IMR-90 (cell line): ENCODE measurements at regions not wholly inside any gene's neighbourhood (a gene's known extent, or its start where the extent isn't known, plus 50 kb on each side); places are given as distances from the start of the nearest gene placed in this dataset.

ENCODE experiments used
- ATAC-seq: fragments of 200-7000 bp; cut with Tn5 transposase; 2 replicates; pipeline ENCODE4 v1.9.1; 2020; ENCODE audit warnings: low read depth, mild to moderate bottlenecking, moderate library complexity
- BruUV-seq: library from RNA; stranded (reverse); fragments of 400-500 nt; replicated peaks from 2 replicates; lab custom pipeline; 2021; lab: Mats Ljungman, UMichigan
- CTCF ChIA-PET: fragments of 300-600 bp; formaldehyde crosslinking; extraction: SDS; loops from one replicate; lab custom pipeline; 2021; ENCODE audit warnings: antibody characterized with exemption; lab: Yijun Ruan, JAX
- POLR2A ChIA-PET: fragments of 300-600 bp; sonication (Branson Sonifier 250); formaldehyde crosslinking; loops from one replicate; lab custom pipeline; 2022; ENCODE audit warnings: antibody characterized with exemption; ENCODE audit not compliant: unreplicated experiment; lab: Charles Lee
- DNase-seq: peaks from one replicate; pipeline ENCODE4 v3.0.0; 2013
- H2AFZ ChIP-seq: replicated peaks from 2 replicates; pipeline ENCODE3; 2013; ENCODE audit warnings: low read length, mild to moderate bottlenecking; ENCODE audit not compliant: poor library complexity
- H2AK5ac ChIP-seq: 2 replicates; pipeline ENCODE4 v1.6.1; 2013; ENCODE audit warnings: low read depth, low read length, inconsistent platforms
- H2AK9ac ChIP-seq: replicated peaks from 2 replicates; pipeline ENCODE3; 2013; ENCODE audit warnings: mild to moderate bottlenecking, low read depth, low read length, moderate library complexity; ENCODE audit not compliant: poor library complexity
- H2BK120ac ChIP-seq: 2 replicates; pipeline ENCODE4 v1.6.1; 2013; ENCODE audit warnings: low read depth, low read length, inconsistent platforms
- H2BK15ac ChIP-seq: 3 replicates; pipeline ENCODE4 v1.6.1; 2013; ENCODE audit warnings: low read depth, low read length, inconsistent platforms
- H2BK20ac ChIP-seq: 2 replicates; pipeline ENCODE4 v1.6.1; 2013; ENCODE audit warnings: low read depth, mild to moderate bottlenecking, inconsistent platforms, low read length, moderate library complexity
- H2BK5ac ChIP-seq: 2 replicates; pipeline ENCODE4 v1.6.1; 2013; ENCODE audit warnings: mild to moderate bottlenecking, low read depth, low read length, inconsistent platforms; ENCODE audit not compliant: poor library complexity, severe bottlenecking
- H3K14ac ChIP-seq: replicated peaks from 2 replicates; pipeline ENCODE4 v1.6.1; 2013; ENCODE audit warnings: low read depth, low read length, inconsistent platforms
- H3K18ac ChIP-seq: 2 replicates; pipeline ENCODE4 v1.6.1; 2013; ENCODE audit warnings: low read depth, low read length, control low read depth
- H3K23ac ChIP-seq: 2 replicates; pipeline ENCODE4 v1.6.1; 2013; ENCODE audit warnings: low read depth, low read length, inconsistent platforms
- H3K27ac ChIP-seq: 2 replicates; pipeline ENCODE4 v1.5.1; 2013; ENCODE audit warnings: mild to moderate bottlenecking, control low read depth, low read length; ENCODE audit not compliant: insufficient read depth
- H3K27me3 ChIP-seq: 2 replicates; pipeline ENCODE4 v1.6.1; 2013; ENCODE audit warnings: low read length; ENCODE audit not compliant: control insufficient read depth, insufficient read depth
- H3K36me3 ChIP-seq: 2 replicates; pipeline ENCODE4 v1.6.1; 2013; ENCODE audit warnings: low read length, mixed read lengths; ENCODE audit not compliant: control insufficient read depth, insufficient read depth
- H3K4ac ChIP-seq: 2 replicates; pipeline ENCODE4 v1.6.1; 2013; ENCODE audit warnings: low read depth, low read length, inconsistent platforms
- H3K4me1 ChIP-seq: 2 replicates; pipeline ENCODE4 v1.6.1; 2013; ENCODE audit warnings: low read length, mixed read lengths; ENCODE audit not compliant: control insufficient read depth, insufficient read depth
- H3K4me2 ChIP-seq: 2 replicates; pipeline ENCODE4 v1.6.1; 2013; ENCODE audit warnings: low read depth, mild to moderate bottlenecking, control low read depth, low read length, moderate library complexity
- H3K4me3 ChIP-seq: 2 replicates; pipeline ENCODE4 v1.5.1; 2013; ENCODE audit warnings: low read depth, mild to moderate bottlenecking, control low read depth, low read length, moderate library complexity; ENCODE audit not compliant: insufficient read depth
- H3K56ac ChIP-seq: 2 replicates; pipeline ENCODE4 v1.6.1; 2013; ENCODE audit warnings: low read length, inconsistent platforms; ENCODE audit not compliant: insufficient read depth; ENCODE audit errors: extremely low read depth
- H3K79me1 ChIP-seq, 2 experiments: 2 replicates each; pipeline ENCODE4 v1.6.1; 2013; ENCODE audit warnings: low read length in 2 of 2, inconsistent platforms in 1 of 2, low read depth in 1 of 2
- H3K9ac ChIP-seq: 2 replicates; pipeline ENCODE4 v1.6.1; 2013; ENCODE audit warnings: low read depth, low read length, control low read depth
- H3K9me1 ChIP-seq: 2 replicates; pipeline ENCODE4 v1.6.1; 2013; ENCODE audit warnings: low read length, inconsistent platforms; ENCODE audit not compliant: insufficient read depth
- H3K9me3 ChIP-seq: 2 replicates; pipeline ENCODE4 v1.6.1; 2013; ENCODE audit warnings: low read length; ENCODE audit not compliant: control insufficient read depth, insufficient read depth
- H4K20me1 ChIP-seq: 2 replicates; pipeline ENCODE4 v1.6.1; 2013; ENCODE audit warnings: low read length, inconsistent platforms; ENCODE audit not compliant: insufficient read depth
- H4K5ac ChIP-seq: 2 replicates; pipeline ENCODE4 v1.6.1; 2013; ENCODE audit warnings: mild to moderate bottlenecking, low read depth, low read length, control low read depth
- H4K8ac ChIP-seq, 2 experiments: 2 replicates each; pipeline ENCODE4 v1.6.1; 2013; ENCODE audit warnings: low read depth in 2 of 2, low read length in 2 of 2, control low read depth in 1 of 2, inconsistent platforms in 1 of 2
- H4K91ac ChIP-seq: 2 replicates; pipeline ENCODE4 v1.6.1; 2013; ENCODE audit warnings: low read depth, low read length, inconsistent platforms; ENCODE audit not compliant: insufficient read depth
- BHLHE40 ChIP-seq: fragments of 150-350 bp; IDR thresholded peaks from 2 replicates; pipeline ENCODE4 v1.6.1; 2016; ENCODE audit warnings: mild to moderate bottlenecking, low read depth, low read length
- CEBPB ChIP-seq: IDR thresholded peaks from 2 replicates; pipeline ENCODE4 v1.6.1; 2012; ENCODE audit warnings: low read depth, low read length, improper control_type of control experiment
- FOS ChIP-seq: fragments of 150-350 bp; IDR thresholded peaks from 2 replicates; pipeline ENCODE4 v1.6.1; 2016; ENCODE audit warnings: low read depth, low read length
- RAD21 ChIP-seq: IDR thresholded peaks from 2 replicates; pipeline ENCODE4 v1.6.1; 2012; ENCODE audit warnings: low read length, improper control_type of control experiment
- WGBS, 2 experiments: methylation state at CpG; one replicate each; pipeline versions ENCODE4 v1.1.5 to v1.1.7; 2013; ENCODE audit warnings: missing lambda C conversion rate in 2 of 2; ENCODE audit not compliant: insufficient read length in 1 of 2; ENCODE audit errors: extremely low coverage in 2 of 2; 5-methylcytosine and 5-hydroxymethylcytosine counted together
- dilution Hi-C: fragments of 300-500 bp; cut with HindIII; formaldehyde crosslinking; loops from one replicate; pipeline ENCODE4 v1.14.3; 2018; ENCODE audit warnings: low sequenced_read_pairs; ENCODE audit not compliant: unreplicated experiment
- in situ Hi-C: fragments of 300-500 bp; cut with MboI; formaldehyde crosslinking; loops from 3 replicates; pipeline ENCODE4 v1.14.3; 2019; ENCODE audit warnings: low sequenced_read_pairs, inconsistent platforms, mixed read lengths
- intact Hi-C: fragments of 100-400 bp; cut with micrococcal nuclease; formaldehyde crosslinking; loops from 2 replicates; pipeline ENCODE4 v1.10.0; 2022
- TF ChIP-seq, protein P1 (sequence below): fragments of 150-350 bp; IDR thresholded peaks from 2 replicates; pipeline ENCODE4 v1.6.1; 2016; ENCODE audit warnings: low read depth, mild to moderate bottlenecking, low read length, moderate library complexity, borderline replicate concordance
- TF ChIP-seq, protein P2 (sequence below): conservative IDR thresholded peaks from 2 replicates; pipeline ENCODE4 v1.5.1; 2012; ENCODE audit warnings: mild to moderate bottlenecking, low read depth, low read length, improper control_type of control experiment

GRCh38 chr9:78791779-78792178, 494.9 kb downstream of the PSAT1 start:
- ChIA-PET CTCF (no interaction called here), POLR2A (interaction anchor here (0.7 kb wide), 1 partner anchor 117 kb away, joined by 3 read pairs; no protein-coding TSS in a partner anchor)
- Histone ChIP-seq H3K36me3 (no peaks in the 10 kb centered on the region), H2BK5ac (no peak overlapping the region), H3K23ac (no peak overlapping the region), H3K27ac (no peak overlapping the region), H3K4me3 (no peak overlapping the region), H2AFZ (no peak overlapping the region), H2AK9ac (no peak overlapping the region), H4K8ac (no peak overlapping the region), H3K9me1 (0 out of 2 replicates have a peak, but pooled peaks cover 2% of the 10 kb centered on the region), H3K14ac (no peak overlapping the region), H4K5ac (no peak overlapping the region), H2BK120ac (no peak overlapping the region), H3K4ac (no peak overlapping the region), H2AK5ac (no peak overlapping the region), H3K27me3 (no peaks in the 10 kb centered on the region), H3K9me3 (no peaks in the 10 kb centered on the region; the same call in 1 of the 2 replicates), H3K18ac (no peak overlapping the region), H3K4me1 (peaks cover 3% of the 10 kb centered on the region; the same call in 1 of the 2 replicates), H3K56ac (no peak overlapping the region), H4K20me1 (no peaks in the 10 kb centered on the region), H3K79me1 (no peaks in the 10 kb centered on the region), H3K4me2 (no peak overlapping the region), H2BK20ac (no peak overlapping the region), H4K91ac (no peak overlapping the region), H2BK15ac (no peak overlapping the region), H3K9ac (no peak overlapping the region)
- ATAC-seq (no peak), DNase-seq (no peak)
- intact Hi-C loops: no loop called here
- no peak for TF ChIP-seq FOS
- TF ChIP-seq CEBPB: peak; percentile 21; the same call in 1 of the 2 replicates
- TF ChIP-seq BHLHE40: no peak
- TF ChIP-seq, protein P1, sequence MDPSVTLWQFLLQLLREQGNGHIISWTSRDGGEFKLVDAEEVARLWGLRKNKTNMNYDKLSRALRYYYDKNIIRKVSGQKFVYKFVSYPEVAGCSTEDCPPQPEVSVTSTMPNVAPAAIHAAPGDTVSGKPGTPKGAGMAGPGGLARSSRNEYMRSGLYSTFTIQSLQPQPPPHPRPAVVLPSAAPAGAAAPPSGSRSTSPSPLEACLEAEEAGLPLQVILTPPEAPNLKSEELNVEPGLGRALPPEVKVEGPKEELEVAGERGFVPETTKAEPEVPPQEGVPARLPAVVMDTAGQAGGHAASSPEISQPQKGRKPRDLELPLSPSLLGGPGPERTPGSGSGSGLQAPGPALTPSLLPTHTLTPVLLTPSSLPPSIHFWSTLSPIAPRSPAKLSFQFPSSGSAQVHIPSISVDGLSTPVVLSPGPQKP: no peak
- TF ChIP-seq RAD21: no peak
- TF ChIP-seq, protein P2, sequence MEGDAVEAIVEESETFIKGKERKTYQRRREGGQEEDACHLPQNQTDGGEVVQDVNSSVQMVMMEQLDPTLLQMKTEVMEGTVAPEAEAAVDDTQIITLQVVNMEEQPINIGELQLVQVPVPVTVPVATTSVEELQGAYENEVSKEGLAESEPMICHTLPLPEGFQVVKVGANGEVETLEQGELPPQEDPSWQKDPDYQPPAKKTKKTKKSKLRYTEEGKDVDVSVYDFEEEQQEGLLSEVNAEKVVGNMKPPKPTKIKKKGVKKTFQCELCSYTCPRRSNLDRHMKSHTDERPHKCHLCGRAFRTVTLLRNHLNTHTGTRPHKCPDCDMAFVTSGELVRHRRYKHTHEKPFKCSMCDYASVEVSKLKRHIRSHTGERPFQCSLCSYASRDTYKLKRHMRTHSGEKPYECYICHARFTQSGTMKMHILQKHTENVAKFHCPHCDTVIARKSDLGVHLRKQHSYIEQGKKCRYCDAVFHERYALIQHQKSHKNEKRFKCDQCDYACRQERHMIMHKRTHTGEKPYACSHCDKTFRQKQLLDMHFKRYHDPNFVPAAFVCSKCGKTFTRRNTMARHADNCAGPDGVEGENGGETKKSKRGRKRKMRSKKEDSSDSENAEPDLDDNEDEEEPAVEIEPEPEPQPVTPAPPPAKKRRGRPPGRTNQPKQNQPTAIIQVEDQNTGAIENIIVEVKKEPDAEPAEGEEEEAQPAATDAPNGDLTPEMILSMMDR: no peak
- in situ Hi-C loops: no loop called here
- 80% methylated on average over 1 of the region's 2 CpGs; no CpG with 5 or more reads in 1 of the 2 experiments for WGBS, 2 experiments
- BruUV-seq: no TSS peak
- dilution Hi-C loops: no loop called here
